ENCODE measurements at regions not wholly inside any gene's neighbourhood (a gene's known extent, or its start where the extent isn't known, plus 50 kb on each side); places are given as distances from the start of the nearest gene placed in this dataset.

DNA sequence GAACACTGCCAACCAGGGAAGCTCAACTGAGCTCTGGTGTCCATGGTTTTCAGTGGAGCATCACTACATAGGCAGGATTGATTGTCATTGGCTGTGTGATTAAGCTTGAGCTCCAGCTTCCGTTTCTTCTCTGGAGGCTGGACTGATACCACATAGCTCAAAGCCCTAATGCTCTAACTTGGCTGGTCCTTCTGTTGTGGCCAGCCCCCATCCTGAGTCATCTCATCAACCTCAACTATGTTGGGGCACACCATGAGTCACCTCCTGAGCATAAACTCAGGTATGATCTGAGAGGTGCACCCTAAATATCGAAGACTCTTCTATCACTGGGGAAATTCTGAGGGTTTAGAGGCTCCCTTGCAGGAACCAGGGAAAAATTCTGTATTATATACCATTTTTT, 114.5 kb upstream of the INHBA start:
- Histone ChIP-seq H3K27ac (no peak overlapping the region), H3K36me3 (no peaks in the 10 kb centered on the region), H3K4me3 (no peak overlapping the region), H3K4me1 (no peaks in the 10 kb centered on the region), H3K27me3 (no peaks in the 10 kb centered on the region), H3K9me3 (no peaks in the 10 kb centered on the region)
- intact Hi-C loops (cut with DNase I), result no loop called here
- ATAC-seq (no peak), DNase-seq (no peak)
- TF ChIP-seq, protein P1, sequence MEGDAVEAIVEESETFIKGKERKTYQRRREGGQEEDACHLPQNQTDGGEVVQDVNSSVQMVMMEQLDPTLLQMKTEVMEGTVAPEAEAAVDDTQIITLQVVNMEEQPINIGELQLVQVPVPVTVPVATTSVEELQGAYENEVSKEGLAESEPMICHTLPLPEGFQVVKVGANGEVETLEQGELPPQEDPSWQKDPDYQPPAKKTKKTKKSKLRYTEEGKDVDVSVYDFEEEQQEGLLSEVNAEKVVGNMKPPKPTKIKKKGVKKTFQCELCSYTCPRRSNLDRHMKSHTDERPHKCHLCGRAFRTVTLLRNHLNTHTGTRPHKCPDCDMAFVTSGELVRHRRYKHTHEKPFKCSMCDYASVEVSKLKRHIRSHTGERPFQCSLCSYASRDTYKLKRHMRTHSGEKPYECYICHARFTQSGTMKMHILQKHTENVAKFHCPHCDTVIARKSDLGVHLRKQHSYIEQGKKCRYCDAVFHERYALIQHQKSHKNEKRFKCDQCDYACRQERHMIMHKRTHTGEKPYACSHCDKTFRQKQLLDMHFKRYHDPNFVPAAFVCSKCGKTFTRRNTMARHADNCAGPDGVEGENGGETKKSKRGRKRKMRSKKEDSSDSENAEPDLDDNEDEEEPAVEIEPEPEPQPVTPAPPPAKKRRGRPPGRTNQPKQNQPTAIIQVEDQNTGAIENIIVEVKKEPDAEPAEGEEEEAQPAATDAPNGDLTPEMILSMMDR (IDR thresholded peaks at IDR 0.05), result no peak

DNA sequence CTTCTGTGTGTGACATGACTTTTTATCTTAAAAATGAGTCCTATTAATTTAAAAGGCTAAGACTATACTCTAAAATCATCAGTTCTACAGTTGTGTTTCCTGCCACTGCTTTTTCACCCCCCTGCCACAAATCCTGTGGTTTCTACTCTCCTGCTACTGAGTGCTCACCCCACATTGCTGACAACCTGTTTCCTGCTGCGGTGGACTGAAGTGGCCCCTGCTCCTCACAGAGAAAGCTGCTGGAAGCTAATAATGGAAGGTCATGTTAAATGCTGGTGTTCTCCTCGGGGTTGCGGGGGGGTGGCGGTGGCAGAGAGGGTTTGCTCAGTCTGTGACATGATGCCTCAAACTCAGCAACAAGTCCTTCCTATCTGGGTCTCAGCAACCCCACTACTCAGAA, 113.2 kb upstream of the INHBA start:
- Histone ChIP-seq H3K4me3 (no peak overlapping the region), H3K4me1 (no peaks in the 10 kb centered on the region), H3K36me3 (no peaks in the 10 kb centered on the region), H3K27ac (no peak overlapping the region), H3K9me3 (no peaks in the 10 kb centered on the region), H3K27me3 (no peaks in the 10 kb centered on the region)
- ATAC-seq (no peak), DNase-seq (no peak)
- TF ChIP-seq, protein P1 (IDR thresholded peaks at IDR 0.05), result no peak
- intact Hi-C loops (cut with DNase I), result no loop called here

DNA sequence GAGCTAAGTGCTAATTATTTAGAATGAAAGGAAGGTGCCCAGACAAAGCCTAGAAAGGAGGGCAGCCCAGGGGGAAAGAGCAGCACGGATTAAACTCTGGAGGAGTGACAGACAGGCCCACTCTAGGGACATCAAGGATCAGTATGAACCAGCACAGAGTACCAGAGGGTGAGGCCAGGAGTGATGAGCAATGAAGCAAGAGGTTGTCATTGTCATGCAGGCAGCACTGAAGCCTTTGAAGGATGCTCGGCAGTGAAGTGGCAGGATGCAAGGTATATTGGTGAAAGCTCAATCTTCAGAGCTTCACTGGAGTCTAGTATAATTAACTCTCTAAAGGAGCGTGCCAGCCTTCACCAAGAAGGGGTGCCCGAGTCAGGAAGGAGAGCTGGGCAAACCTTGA, 112.0 kb upstream of the INHBA start:
- TF ChIP-seq, protein P1 (IDR thresholded peaks at IDR 0.05), result no peak
- Histone ChIP-seq H3K9me3 (no peaks in the 10 kb centered on the region), H3K27ac (no peak overlapping the region), H3K36me3 (no peaks in the 10 kb centered on the region), H3K4me3 (no peak overlapping the region), H3K4me1 (no peaks in the 10 kb centered on the region), H3K27me3 (no peaks in the 10 kb centered on the region)
- ATAC-seq (no peak), DNase-seq (no peak)
- intact Hi-C loops (cut with DNase I), result no loop called here

DNA sequence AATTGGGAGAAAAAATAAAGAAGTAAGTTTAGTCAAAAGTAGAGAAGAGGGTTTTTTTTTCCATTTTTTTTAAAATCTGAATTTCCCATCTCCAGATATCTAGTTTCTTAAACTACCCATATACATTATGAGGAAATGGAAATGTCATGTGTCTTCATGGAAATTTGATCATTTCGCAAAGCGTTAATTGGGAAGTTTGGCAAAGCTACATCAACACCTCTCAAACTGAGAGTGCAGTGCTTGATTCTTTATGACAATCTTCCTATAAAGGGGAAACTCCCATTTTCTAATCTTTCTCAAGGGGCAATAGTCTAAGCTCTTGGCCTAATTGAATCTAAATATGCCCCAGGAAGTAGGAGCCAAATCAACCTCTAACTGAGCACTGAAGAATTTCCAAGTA, 110.4 kb upstream of the INHBA start:
- H3K9me3 ChIP-seq, result no peaks in the 10 kb centered on the region
- ATAC-seq, result no peak

DNA sequence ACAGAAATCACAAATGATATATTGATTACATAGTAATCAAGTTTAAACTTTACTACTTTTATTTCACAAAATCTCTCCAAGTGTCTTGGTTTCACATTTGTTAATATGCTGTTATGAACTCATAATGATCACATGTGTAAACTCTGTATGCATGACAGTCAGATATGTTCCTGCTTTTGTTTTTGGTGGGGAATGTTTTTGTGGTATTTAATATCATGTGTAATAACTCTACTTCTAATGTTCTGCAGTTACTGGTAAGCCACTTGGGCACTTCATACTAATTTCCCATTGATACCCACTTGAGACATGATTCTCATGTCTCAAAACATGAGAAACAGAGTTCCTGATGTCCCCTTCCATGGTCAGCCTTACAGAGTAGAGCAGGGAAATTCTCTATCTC, 109.1 kb upstream of the INHBA start:
- intact Hi-C loops (cut with DNase I), result no loop called here
- H3K4me3 ChIP-seq, result no peak overlapping the region
- peak overlapping the region; percentile 11 for H3K27ac ChIP-seq
- H3K9me3 ChIP-seq, result no peaks in the 10 kb centered on the region
- H3K27me3 ChIP-seq, result no peaks in the 10 kb centered on the region
- ATAC-seq, result no peak
- no peaks in the 10 kb centered on the region for H3K36me3 ChIP-seq
- no peaks in the 10 kb centered on the region for H3K4me1 ChIP-seq
- no peak for DNase-seq
- TF ChIP-seq, protein P1 (IDR thresholded peaks at IDR 0.05), result no peak

More for the DNA sequence above, 110.4 kb upstream of the INHBA start:
- Histone ChIP-seq H3K27ac (no peak overlapping the region), H3K36me3 (no peaks in the 10 kb centered on the region), H3K4me1 (no peaks in the 10 kb centered on the region), H3K4me3 (no peak overlapping the region), H3K27me3 (no peaks in the 10 kb centered on the region)
- intact Hi-C loops (cut with DNase I), result no loop called here
- TF ChIP-seq, protein P1 (IDR thresholded peaks at IDR 0.05), result no peak
- no peak for DNase-seq

DNA sequence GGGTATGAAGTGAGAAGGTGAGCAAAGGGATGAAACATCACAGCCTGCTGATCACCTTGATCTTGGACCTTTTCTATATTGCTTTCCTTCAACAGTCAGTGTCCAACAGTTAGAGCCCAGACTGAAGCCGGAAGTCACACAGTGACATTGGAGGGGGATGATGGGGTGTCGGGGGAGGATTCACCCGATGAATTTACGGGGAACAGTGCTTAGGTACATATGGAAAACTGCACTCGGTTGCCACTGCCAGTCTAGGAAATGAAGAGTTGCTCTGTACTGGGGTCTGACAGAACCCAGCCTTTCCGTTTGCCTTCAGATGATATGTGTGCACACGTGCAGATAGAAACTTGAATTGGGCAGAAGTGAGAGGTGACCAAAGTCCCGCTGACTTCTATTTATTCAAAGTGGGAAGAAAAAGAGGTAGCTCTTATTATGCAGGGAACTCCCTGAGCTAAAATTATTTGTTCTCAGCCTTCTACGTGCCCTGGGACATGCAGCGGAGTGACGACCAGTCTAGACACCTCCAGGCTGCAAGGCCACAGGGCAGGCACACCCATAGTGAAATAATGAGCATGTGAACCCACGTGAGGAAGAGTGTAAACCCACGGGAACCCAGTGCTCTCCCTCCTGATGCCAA, 107.2 kb upstream of the INHBA start:
- Histone ChIP-seq H3K27ac (no peak overlapping the region), H3K4me1 (no peaks in the 10 kb centered on the region), H3K36me3 (no peaks in the 10 kb centered on the region), H3K4me3 (no peak overlapping the region), H3K9me3 (no peaks in the 10 kb centered on the region), H3K27me3 (no peaks in the 10 kb centered on the region)
- ATAC-seq, result peak; percentile 91
- peak; percentile 69 for DNase-seq
- intact Hi-C loops (cut with DNase I), result no loop called here
- TF ChIP-seq, protein P1 (IDR thresholded peaks at IDR 0.05), result no peak

Data from upper lobe of right lung (tissue), 1 donor.